C4-2B (cell line): ENCODE measurements at regions not wholly inside any gene's neighbourhood (a gene's known extent, or its start where the extent isn't known, plus 50 kb on each side); places are given as distances from the start of the nearest gene placed in this dataset.

Source experiments
- ZFX ChIP-seq: fragments of 450-650 bp; IDR thresholded peaks from 2 replicates; pipeline ENCODE4 v1.6.1; 2017
- TF ChIP-seq, protein P1 (sequence below): fragments of 450-650 bp; conservative IDR thresholded peaks from 2 replicates; pipeline ENCODE4 v1.5.1; 2017; ENCODE audit warnings: mild to moderate bottlenecking

DNA sequence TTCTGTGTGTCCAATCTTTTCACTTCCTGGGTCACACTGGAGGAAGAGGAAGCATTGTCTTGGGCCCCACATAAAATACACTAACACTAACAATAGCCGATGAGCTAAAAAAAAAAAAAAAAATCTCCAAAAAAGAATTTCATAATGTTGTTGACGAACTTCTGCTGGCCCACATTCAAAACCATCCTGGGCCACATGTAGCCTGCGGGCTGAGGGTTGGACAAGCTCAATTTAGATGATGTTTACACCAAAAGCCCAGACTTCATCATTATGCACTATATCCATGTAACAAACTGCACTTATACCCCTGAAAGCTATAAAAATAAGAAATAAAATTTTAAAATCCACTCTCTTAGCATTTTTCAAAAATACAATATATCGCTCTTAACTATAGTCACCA, 187.8 kb upstream of the PTBP2 start:
- TF ChIP-seq, protein P1, sequence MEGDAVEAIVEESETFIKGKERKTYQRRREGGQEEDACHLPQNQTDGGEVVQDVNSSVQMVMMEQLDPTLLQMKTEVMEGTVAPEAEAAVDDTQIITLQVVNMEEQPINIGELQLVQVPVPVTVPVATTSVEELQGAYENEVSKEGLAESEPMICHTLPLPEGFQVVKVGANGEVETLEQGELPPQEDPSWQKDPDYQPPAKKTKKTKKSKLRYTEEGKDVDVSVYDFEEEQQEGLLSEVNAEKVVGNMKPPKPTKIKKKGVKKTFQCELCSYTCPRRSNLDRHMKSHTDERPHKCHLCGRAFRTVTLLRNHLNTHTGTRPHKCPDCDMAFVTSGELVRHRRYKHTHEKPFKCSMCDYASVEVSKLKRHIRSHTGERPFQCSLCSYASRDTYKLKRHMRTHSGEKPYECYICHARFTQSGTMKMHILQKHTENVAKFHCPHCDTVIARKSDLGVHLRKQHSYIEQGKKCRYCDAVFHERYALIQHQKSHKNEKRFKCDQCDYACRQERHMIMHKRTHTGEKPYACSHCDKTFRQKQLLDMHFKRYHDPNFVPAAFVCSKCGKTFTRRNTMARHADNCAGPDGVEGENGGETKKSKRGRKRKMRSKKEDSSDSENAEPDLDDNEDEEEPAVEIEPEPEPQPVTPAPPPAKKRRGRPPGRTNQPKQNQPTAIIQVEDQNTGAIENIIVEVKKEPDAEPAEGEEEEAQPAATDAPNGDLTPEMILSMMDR: no peak
- TF ChIP-seq ZFX: no peak
